Common myeloid progenitor, CD34-positive (primary cell): ENCODE measurements at regions not wholly inside any gene's neighbourhood (a gene's known extent, or its start where the extent isn't known, plus 50 kb on each side); places are given as distances from the start of the nearest gene placed in this dataset.
A peak's percentile ranks its signal among the peaks of the same experiment; 100 is the strongest.

Experiments
- CTCF ChIA-PET: fragments of 350-600 bp; sonication (Branson Sonifier 250); formaldehyde crosslinking; loops from one replicate; lab custom pipeline; 2021; ENCODE audit warnings: antibody characterized with exemption; lab: Charles Lee
- POLR2A ChIA-PET: fragments of 350-600 bp; sonication (Branson Sonifier 250); formaldehyde crosslinking; loops from one replicate; lab custom pipeline; 2021; ENCODE audit warnings: antibody characterized with exemption; lab: Charles Lee
- DNase-seq, 3 donors: peaks; one replicate each; pipeline versions ENCODE4 v3.0.0 to v3.0.0-alpha.2; 2013
- H3K27ac ChIP-seq, 2 experiments: 1 replicate in 1 of 2; 2 replicates in 1 of 2; pipeline ENCODE4 v1.7.0; 2013; ENCODE audit warnings: inconsistent platforms in 2 of 2, low read length in 2 of 2, mild to moderate bottlenecking in 2 of 2, low read depth in 1 of 2, moderate library complexity in 1 of 2; ENCODE audit not compliant: severe bottlenecking in 2 of 2, insufficient read depth in 1 of 2, poor library complexity in 1 of 2
- H3K27me3 ChIP-seq, 5 experiments: replicated peaks in 2 of 5; 1 replicate in 3 of 5; 2 replicates in 2 of 5; pipeline versions ENCODE4 v1.6.1 to v1.7.0; 2013; ENCODE audit warnings: low read length in 4 of 5, mild to moderate bottlenecking in 2 of 5, moderate library complexity in 2 of 5, inconsistent platforms in 1 of 5; ENCODE audit not compliant: insufficient read depth in 5 of 5, control insufficient read depth in 4 of 5
- H3K36me3 ChIP-seq, 4 experiments: 1 replicate in 2 of 4; 2 replicates in 2 of 4; pipeline versions ENCODE4 v1.6.1 to v1.7.0; 2013; ENCODE audit warnings: low read length in 3 of 4, control low read depth in 1 of 4, mild to moderate bottlenecking in 1 of 4; ENCODE audit not compliant: control insufficient read depth in 4 of 4, insufficient read depth in 4 of 4
- H3K4me1 ChIP-seq, 4 experiments: 1 replicate in 3 of 4; 2 replicates in 1 of 4; pipeline versions ENCODE4 v1.6.1 to v1.7.1; 2013; ENCODE audit warnings: low read length in 3 of 4, mild to moderate bottlenecking in 3 of 4, control low read depth in 1 of 4, inconsistent platforms in 1 of 4, moderate library complexity in 1 of 4; ENCODE audit not compliant: control insufficient read depth in 4 of 4, insufficient read depth in 4 of 4; ENCODE audit errors: control extremely low read depth in 1 of 4
- H3K4me3 ChIP-seq, 7 experiments: 1 replicate in 4 of 7; 2 replicates in 3 of 7; pipeline versions ENCODE4 v1.5.1 to v1.7.0; 2013; ENCODE audit warnings: mild to moderate bottlenecking in 7 of 7, low read length in 6 of 7, moderate library complexity in 6 of 7, inconsistent platforms in 2 of 7, low read depth in 2 of 7, control low read depth in 1 of 7; ENCODE audit not compliant: insufficient read depth in 4 of 7, control insufficient read depth in 1 of 7; ENCODE audit errors: extremely low read depth in 1 of 7
- H3K9me3 ChIP-seq, 5 experiments: 1 replicate in 4 of 5; 2 replicates in 1 of 5; pipeline versions ENCODE4 v1.6.1 to v1.7.1; 2013; ENCODE audit warnings: low read length in 4 of 5, mild to moderate bottlenecking in 2 of 5, inconsistent platforms in 1 of 5, low read depth in 1 of 5, moderate library complexity in 1 of 5; ENCODE audit not compliant: control insufficient read depth in 4 of 5, insufficient read depth in 2 of 5; ENCODE audit errors: control extremely low read depth in 1 of 5
- WGBS: methylation state at CpG from one replicate; pipeline ENCODE4 v1.1.5; 2013; ENCODE audit not compliant: insufficient coverage; 5-methylcytosine and 5-hydroxymethylcytosine counted together

GRCh38 chr7:50837965-50838364, 55.3 kb upstream of the GRB10 start:
- ChIA-PET POLR2A (no interaction called here), CTCF (interaction anchor here (0.9 kb wide), 1 partner anchor 303 kb away, joined by 3 read pairs; no protein-coding TSS in a partner anchor)
- no peaks in the 10 kb centered on the region for H3K9me3 ChIP-seq
- no peaks in the 10 kb centered on the region for H3K36me3 ChIP-seq
- 97% methylated on average over 11 of the region's 11 CpGs for WGBS
- no peak for DNase-seq
- no peak overlapping the region for H3K4me3 ChIP-seq
- peaks cover 0 to 6% (median 5%) of the 10 kb centered on the region in 4 experiments for H3K4me1 ChIP-seq
- no peak overlapping the region for H3K27ac ChIP-seq
- H3K27me3 ChIP-seq, result peaks cover 0 to 2% (median 0%) of the 10 kb centered on the region in 5 experiments

GRCh38 chr7:50836646-50837045, 54.0 kb upstream of the GRB10 start:
- POLR2A ChIA-PET, result no interaction called here
- Histone ChIP-seq H3K9me3 (no peaks in the 10 kb centered on the region), H3K4me1 (peaks cover 3 to 13% (median 12%) of the 10 kb centered on the region in 4 experiments), H3K27me3 (peaks cover 0 to 2% (median 0%) of the 10 kb centered on the region in 5 experiments), H3K4me3 (no peak overlapping the region), H3K27ac (no peak overlapping the region), H3K36me3 (no peaks in the 10 kb centered on the region)
- WGBS, result 97% methylated on average over 2 of the region's 2 CpGs
- no peak for DNase-seq
- CTCF ChIA-PET, result no interaction called here

DNA sequence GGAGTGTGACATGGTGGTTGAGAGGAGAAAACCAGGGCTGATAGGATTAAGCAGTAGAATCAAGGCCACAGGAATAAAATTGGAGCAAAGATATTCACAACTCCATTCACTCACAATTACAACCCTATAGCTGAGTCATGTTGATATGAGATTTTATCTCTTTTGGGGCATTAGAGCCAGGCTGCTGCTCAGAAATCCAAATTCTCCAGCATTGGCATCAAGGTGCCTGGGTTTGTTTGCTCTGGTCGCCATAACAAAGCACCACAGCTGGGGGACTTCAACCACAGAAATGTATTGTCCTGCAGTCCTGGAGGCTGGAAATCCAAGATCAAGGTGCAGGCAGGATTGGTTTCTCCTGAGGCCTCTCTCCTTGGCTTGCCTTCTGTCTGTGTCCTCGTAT, 52.5 kb upstream of the GRB10 start:
- POLR2A ChIA-PET, result no interaction called here

DNA sequence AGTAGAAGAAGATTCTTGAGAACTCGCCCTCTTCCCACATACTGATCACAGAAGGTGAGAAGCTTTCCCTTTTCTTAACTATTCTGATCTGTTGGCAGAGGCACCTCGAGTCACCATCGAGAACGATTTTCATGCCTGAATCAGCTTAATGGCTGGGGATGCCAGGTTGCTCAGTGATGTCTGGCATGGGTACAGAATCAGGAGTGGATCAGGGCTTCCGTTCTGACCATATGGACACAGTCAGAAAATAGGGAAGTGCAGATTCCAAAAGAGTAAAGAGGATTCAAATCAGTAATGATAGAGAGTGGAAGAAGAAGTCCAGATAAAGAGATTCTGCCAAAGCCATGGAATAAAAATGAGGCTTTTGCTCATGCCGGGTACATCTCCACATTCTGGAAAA, 52.0 kb upstream of the GRB10 start:
- H3K9me3 ChIP-seq, result no peaks in the 10 kb centered on the region
- CTCF ChIA-PET, result no interaction called here
- no peak overlapping the region for H3K27ac ChIP-seq
- peaks cover 0 to 2% (median 0%) of the 10 kb centered on the region in 5 experiments for H3K27me3 ChIP-seq
- 95% methylated on average over 6 of the region's 6 CpGs for WGBS
- no peak overlapping the region for H3K4me3 ChIP-seq
- DNase-seq, result no peak
- POLR2A ChIA-PET, result no interaction called here
- peaks cover 3 to 13% (median 12%) of the 10 kb centered on the region in 4 experiments for H3K4me1 ChIP-seq
- no peaks in the 10 kb centered on the region for H3K36me3 ChIP-seq

More for the DNA sequence above, 52.5 kb upstream of the GRB10 start:
- Histone ChIP-seq H3K4me1 (peaks cover 3 to 13% (median 12%) of the 10 kb centered on the region in 4 experiments), H3K4me3 (no peak overlapping the region), H3K27me3 (peaks cover 0 to 2% (median 0%) of the 10 kb centered on the region in 5 experiments), H3K27ac (no peak overlapping the region), H3K36me3 (no peaks in the 10 kb centered on the region), H3K9me3 (no peaks in the 10 kb centered on the region)
- 100% methylated on average over 2 of the region's 2 CpGs for WGBS
- DNase-seq, result peak in 2 of 3 donors; percentile 15 to 30
- CTCF ChIA-PET, result no interaction called here

DNA sequence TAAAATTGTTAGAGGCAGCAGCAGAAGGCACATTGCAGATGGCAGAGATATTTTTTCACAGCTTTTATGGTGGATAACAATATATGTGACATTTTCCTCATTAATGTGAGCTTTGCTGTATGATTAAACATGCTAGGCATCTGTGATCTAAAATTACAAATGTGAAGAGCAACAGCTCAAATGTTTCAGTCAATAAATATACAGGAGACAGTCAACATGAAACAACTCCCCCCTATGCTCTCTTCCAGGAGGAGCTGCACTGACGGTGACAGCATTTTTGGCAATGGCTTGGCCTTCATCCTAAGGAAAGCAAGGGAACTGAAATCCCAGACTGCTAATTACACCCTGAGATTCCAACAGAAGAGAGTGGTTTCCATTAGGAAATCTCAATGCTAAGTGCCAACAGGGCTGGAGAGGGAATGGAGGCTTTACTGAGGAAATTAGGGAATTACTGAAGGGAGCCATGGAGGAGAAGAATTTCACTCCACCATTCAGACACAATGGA, 51.4 kb upstream of the GRB10 start:
- peaks cover 0 to 2% (median 0%) of the 10 kb centered on the region in 5 experiments for H3K27me3 ChIP-seq
- no peaks in the 10 kb centered on the region for H3K36me3 ChIP-seq
- no peak overlapping the region for H3K4me3 ChIP-seq
- no peak for DNase-seq
- no peaks in the 10 kb centered on the region for H3K9me3 ChIP-seq
- H3K4me1 ChIP-seq, result peaks cover 3 to 13% (median 12%) of the 10 kb centered on the region in 4 experiments
- no peak overlapping the region for H3K27ac ChIP-seq
- WGBS, result no CpG with 5 or more reads among the region's 1 CpG
- POLR2A ChIA-PET, result no interaction called here
- CTCF ChIA-PET, result no interaction called here

GRCh38 chr7:50832744-50833143, 50.0 kb upstream of the GRB10 start:
- peaks cover 0 to 2% (median 0%) of the 10 kb centered on the region in 5 experiments for H3K27me3 ChIP-seq

More at GRCh38 chr7:50832744-50833143, 50.0 kb upstream of the GRB10 start:
- 20% methylated on average over 1 of the region's 3 CpGs for WGBS
- Histone ChIP-seq H3K4me3 (no peak overlapping the region), H3K36me3 (no peaks in the 10 kb centered on the region), H3K9me3 (no peaks in the 10 kb centered on the region), H3K27ac (no peak overlapping the region), H3K4me1 (peaks cover 3 to 13% (median 12%) of the 10 kb centered on the region in 4 experiments)
- POLR2A ChIA-PET, result interaction anchor here (0.6 kb wide), 1 partner anchor 536 kb away, joined by 6 read pairs; no protein-coding TSS in a partner anchor
- peak; percentile 80 to 95 (median 93) for DNase-seq
- CTCF ChIA-PET, result no interaction called here
